ENCODE measurements at regions not wholly inside any gene's neighbourhood (a gene's known extent, or its start where the extent isn't known, plus 50 kb on each side); places are given as distances from the start of the nearest gene placed in this dataset.
A peak's percentile ranks its signal among the peaks of the same experiment; 100 is the strongest.
"Not testable (repeated sequence)": the region's sequence is repeated elsewhere in the genome, so short reads cannot be mapped to it uniquely, and the experiment has no call there.

DNA sequence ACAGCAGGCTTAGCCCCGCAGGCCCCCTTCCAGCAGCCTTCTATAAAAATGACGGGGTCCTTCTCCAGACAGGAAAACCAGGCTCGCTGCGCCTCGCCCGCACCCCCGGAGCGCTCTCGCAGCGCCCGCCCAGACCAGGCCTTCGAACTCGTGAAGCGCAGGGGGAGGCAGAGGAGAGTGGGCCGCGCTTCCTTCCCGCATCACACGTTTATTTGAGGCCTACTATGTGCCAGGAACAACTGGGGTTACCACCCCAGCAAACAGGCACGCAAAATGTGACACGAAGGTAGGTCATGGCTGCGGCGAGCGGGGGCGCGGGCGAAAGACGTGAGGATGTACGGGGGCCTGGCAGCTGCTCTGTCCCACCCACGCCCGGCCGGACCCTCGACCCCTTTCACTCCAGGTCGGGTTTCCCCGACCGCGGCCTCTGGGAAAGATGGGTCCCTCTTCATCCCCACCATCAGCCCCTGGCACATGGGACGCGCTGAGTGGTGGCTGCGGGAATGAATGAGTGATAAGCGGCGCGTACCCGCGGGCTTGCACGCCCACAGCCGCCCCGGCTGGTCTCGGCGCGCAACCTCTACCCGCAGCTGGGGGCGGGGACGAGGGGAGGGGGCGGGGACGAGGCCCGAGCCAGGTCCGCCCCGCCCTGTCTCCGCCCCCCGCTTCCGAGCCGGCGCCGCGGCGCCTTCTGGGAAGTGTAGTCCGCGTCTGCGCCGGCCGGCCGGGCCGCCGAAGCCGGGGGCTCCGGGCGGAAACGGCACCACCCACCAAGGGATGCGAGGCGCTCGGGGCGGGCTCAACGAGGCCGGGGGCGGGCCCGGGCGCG, 59.1 kb downstream of the ZNF467 start:
- peak; percentile 52 for DNase-seq

DNA sequence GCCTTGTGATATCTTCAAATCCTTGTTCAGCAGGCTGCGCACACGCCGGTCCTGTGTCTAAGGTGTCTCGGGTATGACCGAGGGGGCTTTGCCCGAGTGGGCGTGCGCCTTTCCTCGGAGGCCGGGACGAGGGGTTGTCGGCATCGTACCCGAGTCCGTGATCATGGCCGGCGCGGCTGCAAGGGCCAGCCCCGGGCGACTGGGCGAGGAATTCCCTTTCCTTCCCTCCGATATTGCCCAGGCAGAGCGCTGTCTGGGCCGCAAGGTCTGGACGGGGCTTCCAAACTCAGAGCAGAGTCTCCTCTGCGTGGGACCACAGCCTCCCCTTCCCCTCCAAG, 59.7 kb downstream of the ZNF467 start:
- DNase-seq = no peak

DNA sequence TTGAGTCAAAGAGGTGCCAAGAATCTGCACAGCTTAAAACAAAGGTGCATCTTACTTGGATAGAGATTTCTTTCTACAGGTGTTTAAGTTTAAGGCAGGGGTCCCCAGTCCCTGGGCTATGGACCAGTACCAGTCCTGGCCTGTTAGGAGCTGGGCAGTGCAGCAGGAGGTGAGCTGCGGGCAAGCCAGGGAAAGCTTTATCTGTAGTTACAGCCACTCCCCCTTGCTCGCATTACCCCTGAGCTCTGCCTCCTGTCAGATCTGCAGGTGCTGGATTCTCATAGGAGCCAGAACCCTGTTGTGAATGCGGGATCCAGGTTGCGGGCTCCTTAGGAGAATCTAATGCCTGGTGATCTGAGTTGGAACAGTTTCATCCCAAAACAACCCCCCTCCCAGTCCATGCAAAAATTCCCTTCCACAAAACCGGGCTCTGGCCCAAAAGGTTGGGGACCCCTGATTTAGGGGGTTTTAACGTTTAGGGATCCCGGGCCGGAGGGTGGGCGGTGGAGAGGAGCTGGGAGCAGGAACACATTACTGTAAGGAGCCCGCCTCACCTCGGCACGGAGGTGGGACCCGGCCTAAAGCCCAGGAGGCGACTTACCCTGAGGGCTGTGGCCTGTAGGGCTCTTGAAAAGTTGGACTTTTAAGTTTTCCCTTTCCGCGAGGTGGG, 60.2 kb downstream of the ZNF467 start:
- no peak for DNase-seq

DNA sequence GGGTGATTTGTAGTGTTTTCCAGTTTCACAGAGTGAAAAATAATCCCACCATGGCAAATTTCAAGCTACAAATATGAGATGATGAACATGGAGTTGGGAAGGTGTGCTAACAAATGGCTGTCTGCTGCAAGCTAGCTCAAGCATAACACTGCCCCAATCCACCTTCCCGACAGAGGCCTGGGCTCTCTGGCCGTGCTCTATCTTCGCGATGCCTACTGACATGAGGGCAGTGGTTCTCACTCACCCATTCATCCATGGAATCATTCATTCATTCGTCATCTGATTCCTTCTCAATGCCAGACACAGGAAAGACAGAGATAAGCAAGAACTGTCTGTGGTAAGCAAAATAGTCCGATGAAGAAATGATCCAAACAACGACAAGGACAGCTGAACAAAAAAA, 65.4 kb downstream of the ZNF467 start:
- DNase-seq = no peak

DNA sequence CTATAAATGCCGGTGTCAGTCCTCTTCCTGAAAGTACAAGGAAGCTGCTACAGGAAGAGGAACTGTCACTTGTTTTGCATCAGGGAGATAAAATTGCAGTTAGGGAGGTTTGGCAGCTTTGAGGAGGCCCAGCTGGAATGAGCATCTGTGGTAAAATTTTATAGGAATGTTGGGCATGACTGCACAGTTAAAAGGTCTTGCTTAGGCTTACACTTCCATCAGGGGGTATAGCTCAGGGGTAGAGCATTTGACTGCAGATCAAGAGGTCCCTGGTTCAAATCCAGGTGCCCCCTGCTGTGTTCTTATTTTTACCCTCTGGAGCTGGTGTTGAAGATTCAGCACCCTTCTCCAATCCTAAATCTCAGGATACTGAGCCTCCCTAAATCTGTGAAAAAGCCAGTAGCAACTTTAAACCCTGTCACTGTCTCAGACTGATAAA, 65.9 kb downstream of the ZNF467 start:
- no peak for DNase-seq

DNA sequence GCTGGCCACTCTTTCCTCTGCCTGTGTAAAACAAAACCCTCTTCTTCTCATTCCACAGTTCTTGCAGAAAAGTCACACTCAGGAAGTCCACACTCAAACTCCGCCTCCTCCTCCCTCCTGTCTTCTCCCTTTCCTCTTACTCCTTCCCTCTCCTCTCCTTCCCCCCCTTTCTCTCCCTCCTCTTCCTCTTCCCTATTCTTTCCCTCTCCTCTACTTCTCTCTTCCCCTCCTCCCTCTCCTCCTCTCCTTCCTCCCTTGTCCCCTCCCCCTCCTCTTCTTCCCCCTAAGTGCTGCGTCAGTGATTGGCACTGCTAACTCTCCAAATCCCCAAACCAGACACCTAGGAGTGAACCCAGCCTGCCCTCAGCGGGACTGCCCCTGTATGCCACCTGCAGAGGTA, 67.0 kb downstream of the ZNF467 start:
- DNase-seq = no peak

DNA sequence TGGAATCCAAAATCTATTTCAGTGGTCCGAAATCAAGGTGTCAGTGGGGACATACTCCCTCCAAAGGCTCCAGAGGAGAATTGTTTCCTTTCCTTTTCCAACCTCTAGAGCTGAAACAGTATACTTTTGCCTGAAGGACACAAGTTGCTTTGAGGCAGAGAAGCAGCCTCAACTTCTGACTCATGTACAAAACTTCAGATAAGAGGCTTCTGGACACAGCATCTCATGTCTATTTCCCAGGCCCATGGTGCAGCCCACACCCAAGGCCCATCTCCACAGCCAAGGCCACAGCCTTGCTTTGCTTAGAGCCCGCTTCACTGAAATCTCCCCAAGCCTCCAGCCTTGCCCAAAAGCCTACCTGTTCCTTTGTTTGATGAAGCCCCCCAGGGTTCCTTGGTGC, 68.9 kb downstream of the ZNF467 start:
- DNase-seq = no peak

DNA sequence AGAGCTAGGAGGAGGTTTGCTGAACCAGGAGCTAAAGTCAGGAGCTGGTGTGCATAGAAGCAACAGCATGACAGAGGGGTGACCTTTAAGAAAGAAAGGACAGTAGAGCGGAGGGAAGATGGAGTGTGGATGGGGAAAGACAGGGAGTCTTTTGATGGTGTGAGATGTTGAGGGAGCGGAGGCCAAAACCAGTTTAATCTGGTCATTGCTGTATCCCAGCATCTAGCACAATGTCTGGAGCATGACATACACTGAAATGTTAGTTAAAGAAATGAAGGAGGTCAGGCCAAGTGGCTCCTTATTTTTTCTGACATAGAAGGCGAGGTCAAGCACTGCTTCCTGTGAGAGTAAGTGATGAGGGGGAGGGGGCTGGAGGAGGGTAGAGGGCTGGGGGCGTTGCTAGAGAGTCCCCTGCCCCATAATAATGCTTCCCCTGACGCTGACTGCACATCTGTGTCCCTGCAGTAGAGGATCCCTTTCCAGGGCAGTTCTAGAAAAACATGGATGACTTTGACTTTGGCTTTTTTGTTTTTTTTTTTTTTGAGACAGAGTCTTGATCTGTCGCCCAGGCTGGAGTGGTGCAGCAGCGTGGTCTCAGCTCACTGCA, 70.2 kb downstream of the ZNF467 start:
- no peak for DNase-seq

DNA sequence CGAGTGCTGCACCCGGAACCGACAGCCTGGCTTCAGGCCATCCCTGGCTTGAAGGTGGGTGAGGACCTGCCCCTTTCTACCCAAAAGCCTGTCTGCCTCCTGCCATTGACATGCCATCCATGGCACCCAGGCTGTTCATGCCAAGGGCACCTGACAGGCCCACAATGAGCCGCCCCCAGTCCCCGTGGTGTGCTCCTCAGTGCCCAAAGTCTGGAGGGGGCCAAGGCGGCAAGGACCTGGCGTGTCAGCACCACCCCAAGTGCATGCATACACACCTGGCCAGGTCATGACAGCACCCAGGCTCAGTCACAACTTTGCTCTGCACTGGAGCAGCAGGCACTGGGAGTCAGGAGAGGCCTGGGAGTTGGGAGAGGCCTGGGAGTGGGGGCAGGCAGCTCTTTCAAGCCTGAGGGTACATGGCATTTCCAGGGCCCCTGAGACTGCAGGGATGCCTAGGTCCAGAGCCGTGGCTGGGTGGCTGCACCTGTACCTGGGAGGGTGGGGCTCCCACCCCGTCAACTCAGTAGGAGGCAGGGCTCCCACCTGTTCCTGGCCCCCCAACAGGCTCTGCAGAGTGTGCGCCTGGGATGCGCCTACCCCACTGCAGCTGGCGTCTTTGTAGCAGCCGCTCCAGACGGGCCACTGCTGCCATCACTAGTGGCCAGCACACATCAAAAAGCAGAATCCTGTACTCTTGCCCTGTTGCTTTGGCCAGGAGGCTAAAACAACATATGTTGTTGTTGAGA, 71.7 kb downstream of the ZNF467 start:
- no peak for DNase-seq

DNA sequence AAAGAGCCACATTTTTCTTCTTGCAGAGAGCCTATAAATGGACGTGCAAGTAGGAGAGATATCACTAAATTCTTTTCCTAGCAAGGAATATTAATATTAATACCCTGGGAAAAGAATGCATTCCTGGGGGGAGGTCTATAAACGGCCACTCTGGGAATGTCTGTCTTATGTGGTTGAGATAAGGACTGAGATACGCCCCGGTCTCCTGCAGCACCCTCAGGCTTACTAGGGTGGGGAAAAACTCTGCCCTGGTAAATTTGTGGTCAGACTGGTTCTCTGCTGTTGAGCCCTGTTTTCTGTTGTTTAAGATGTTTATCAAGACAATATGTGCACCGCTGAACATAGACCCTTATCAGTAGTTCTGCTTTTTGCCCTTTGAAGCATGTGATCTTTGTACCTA, 75.6 kb downstream of the ZNF467 start:
- not testable (repeated sequence) for DNase-seq

DNA sequence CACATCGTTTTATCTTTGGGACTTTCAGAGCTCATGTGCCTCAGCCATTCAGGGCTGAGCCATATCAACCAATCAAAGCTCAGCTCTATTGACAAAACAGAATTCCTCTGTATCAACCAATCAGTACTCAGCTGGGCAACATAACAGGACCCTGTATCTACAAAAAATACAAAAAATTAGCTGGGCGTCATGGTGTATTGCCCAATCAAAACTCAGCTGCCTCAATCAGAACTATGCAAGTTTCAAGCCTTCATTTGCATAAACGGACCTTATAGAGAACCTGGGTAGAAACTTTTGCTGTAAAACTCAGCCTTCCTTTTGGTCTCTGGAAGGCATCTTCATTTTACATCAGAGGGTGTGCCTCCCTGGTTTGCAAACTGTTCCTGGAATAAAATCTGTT, 77.1 kb downstream of the ZNF467 start:
- no peak for DNase-seq

DNA sequence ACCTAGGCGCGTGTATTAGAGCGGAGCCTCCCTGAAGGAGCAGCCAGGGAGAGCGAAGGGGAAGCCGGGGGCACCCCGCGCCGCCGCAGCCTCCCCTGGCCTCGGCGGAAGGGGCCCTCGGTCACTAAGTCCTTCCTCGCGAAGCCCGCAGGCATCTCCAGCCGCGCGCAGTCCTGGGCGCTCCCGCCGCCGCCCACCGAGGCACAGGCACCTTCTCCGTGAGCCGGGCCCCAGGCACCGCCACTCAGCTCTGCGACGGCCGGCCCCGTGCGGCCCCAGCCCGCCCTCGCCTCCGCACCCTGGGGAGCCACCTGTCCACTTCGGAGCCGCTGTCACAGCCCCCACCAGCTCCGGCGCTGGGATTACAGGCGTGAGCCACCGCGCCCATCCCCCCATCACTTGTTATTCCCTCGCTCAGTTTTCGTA, 80.8 kb downstream of the ZNF467 start:
- DNase-seq = no peak

DNA sequence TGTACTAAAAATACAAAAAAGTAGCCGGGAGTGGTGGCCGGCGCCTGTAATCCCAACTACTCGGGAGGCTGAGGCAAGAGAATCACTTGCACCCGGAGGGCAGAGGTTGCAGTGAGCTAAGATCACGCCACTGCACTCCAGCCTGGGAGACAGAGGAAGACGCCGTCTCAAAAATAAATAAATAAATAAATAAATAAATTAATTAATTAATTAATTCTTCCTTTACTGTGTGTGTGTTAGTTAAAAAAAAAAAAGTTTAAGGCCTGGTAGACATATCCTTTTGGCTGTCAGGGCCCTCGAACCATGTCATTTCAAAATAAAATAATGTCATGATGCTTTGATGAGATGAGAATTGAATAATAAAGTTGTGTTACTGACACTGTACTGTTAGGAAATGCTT, 81.3 kb downstream of the ZNF467 start:
- DNase-seq = no peak

DNA sequence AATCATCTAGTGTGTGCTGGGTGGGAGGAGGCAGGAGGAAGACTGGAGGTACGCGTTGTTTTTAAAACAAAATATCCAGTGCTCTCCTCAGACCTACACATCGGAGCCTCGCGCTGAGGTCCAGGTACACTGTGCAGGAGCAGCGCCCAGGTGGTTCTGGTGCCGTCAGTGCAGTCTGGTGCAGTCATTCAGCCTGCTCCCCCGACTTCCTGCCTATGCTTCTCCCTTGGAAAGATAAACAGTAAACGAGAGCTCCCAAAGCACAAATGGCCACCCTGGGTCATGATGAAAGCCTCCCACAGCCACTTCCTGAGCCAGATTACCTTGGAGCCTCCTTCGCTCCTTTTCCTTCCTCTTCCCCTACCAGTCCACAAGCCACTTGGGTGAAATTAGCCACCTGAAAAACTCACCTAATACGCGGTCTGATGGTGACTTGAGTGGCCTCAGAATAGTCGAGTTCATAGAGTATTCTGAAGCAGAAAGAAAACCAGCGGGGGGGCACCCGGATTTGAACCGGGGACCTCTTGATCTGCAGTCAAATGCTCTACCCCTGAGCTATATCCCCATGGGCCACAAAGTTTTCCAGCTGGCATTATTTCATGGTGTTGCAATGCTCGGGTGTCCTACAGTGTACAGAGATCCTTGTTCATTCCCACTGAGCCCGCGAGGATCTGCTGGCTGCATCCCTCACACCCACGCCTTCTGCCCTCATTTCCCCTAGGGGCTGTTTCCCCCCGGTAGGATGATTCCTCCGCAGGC, 82.5 kb downstream of the ZNF467 start:
- DNase-seq = peak; percentile 60

DNA sequence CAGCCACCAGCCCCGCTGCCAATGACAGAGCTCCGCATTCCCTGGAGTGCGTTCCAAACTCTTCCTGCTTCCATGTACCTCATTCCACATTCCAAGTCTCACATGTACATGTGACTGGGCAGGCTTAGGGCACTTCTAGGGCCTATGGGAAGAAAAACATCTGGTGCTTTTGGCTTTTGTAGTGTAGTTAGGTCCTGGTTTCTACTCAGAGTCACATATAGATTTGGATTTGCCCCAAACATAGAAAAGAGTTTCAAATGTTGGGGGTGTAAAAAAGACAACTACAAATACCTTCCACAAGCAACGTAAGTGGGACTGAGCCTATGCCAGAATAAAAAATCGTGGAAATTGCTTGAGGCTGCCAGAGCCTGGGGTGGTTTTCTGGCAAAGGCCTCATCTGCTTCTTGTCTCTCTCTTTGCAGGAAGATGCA, 84.1 kb downstream of the ZNF467 start:
- DNase-seq = no peak

DNA sequence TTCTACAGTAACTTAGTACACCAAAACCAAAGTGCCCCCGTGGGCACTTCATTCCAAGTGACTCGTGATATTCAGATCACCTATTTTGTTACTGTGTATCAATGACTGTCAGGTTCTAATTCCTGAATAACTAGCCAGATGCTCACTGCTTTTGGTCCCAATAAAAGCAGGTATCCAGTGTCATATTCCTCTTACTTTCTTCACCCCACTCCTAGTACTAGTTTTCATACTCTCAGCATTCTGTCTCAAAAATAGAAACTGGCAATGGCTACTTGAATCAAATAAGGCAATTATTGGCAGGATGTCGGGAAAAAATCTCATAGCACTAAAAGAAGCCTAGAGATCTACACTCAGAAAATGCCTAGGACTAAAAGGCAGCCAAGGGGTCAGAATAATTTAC, 84.6 kb downstream of the ZNF467 start:
- no peak for DNase-seq

DNA sequence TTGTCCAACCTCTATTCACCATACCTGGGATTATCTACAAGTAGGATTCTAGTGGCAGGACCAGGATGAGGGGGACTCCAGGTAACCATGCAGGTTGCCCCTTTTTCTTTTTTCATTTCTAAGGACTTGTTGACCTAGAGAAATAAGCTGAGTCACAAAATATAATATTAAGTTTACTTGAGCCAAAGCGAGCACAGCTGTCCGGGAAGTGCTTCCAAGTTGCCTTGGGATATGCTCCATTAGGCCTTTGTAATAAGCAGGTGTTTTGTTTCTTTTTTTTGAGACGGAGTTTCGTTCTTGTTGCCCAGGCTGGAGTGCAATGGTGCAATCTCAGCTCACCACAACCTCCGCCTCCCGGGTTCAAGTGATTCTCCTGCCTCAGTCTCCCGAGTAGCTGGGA, 85.6 kb downstream of the ZNF467 start:
- not testable (repeated sequence) for DNase-seq

DNA sequence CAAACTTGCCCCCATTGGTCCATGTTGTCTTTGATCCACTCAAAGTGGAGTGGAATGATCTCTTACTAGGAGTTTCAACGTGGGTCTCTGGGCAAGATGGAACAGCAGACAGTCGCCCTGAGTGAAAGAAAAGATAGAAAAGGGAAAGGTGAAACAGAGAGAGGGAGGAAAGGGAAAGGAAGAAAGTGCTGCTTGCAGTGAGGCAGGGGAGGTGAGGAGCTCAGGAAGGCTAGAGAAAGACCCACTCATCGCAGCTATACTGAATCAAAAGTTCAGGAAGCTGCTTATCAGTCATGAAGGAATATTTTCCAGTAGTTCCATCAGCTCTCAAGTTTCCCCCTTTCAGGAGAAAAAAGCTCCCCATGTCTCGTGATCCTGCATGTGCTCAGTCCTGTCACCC, 86.9 kb downstream of the ZNF467 start:
- no peak for DNase-seq

DNA sequence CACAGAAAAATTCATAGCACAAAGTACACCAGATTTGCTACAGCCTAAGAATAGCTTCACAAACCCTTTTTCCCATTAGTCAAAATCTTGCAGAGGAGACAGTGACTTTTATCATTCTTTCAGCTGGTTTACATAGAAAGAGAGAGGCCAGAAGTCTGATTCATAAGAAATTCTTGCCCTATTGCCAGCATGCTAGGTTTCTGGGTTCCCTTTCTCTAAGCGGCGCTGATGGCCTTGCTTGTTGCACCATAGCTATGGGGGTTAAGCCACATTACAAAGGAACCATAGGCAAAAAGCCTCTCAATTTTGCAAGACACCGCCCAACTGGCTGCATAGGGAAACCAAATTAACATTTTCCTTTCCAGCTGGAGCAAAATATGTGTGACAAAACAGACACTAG, 87.4 kb downstream of the ZNF467 start:
- DNase-seq = no peak

DNA sequence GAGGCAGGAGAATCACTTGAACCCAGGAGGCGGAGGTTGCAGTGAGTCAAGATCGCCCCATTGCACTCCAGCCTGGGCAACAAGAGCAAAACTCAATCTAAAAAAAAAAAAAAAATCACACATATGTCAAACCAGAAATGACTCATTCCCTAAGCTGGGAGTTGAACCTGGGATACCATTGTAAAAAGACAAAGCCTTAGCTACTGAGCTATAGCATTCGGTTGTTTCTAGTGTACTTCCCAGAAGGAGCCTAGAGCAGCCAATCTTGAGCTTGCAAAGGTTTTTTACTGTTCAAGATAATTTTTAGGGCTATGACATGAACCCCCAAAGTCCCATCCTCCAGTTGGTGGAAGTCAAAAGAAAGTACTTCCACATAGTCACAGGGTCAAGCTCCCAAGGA, 87.9 kb downstream of the ZNF467 start:
- DNase-seq = no peak

DNA sequence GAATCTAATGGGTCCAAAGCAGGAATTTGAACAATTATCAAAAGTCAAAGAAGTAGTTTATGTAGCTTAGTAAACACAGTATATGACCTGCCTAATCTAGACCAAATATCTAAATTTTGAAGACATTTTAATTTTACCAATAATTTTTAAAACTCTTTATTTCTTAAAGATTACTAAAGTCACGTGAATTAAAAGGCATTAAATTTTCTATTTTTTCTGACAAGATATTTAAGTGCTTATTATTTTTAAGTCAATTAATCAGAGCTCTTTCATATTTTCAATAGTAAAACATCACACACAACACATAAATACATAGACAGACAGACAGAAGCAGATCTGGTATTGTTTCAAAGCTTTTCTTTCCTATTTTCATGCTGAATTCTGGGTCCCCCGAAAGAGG, 89.5 kb downstream of the ZNF467 start:
- no peak for DNase-seq

DNA sequence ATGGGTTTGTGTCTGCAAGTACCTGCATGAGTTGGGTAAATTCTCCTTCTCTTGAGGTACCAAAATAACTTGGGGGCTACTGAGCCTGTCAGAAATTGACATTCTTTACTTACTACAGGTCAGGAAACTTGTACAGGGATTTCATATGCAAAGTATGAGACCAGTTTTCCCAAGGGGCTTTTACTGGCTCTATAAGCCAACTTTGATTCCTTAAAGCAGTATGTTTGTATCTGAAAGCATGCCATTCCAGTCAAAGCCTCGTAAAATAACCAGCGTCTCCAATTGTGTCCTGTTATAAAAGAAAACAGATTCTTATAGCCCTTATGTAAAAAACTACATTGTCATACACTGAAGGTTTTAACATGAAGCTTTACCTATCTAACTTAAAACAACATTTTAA, 90.2 kb downstream of the ZNF467 start:
- no peak for DNase-seq

DNA sequence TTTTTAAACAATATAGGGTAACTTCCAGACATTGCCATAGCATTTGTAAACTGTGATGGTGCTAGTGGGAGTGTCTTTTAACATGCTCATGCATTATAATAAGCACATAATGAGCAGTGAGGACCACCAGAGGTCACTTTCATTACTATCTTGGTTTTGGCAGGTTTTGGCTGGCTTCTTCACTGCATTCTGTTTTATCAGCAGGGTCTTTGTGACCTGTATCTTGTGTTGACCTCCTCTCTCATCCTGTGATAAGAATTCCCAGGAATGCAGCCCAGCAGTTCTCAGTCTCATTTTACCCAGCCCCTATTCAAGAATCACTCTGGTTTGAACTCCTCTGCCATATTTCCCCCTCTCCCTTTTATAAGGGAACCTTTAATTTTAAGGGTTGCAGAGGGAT, 91.3 kb downstream of the ZNF467 start:
- DNase-seq = no peak
